ENCODE measurements at regions not wholly inside any gene's neighbourhood (a gene's known extent, or its start where the extent isn't known, plus 50 kb on each side); places are given as distances from the start of the nearest gene placed in this dataset.
A peak's percentile ranks its signal among the peaks of the same experiment; 100 is the strongest.

DNA sequence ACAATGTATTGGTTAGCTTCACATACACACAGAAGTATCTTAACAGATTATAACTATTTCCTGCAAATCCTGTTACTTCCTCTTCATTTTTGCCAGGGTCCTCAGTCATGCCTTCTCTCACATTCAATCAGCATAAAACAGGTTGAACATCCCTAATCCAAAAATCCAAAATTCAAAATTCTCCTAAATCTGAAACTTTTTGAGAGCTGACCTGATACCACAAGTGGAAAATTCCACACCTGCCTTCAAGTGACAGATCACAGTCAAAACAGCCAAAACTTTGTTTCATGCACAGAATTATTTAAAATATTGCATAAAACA lies 62.9 kb upstream of the FBXO28 start:
- Histone ChIP-seq H3K36me3 (ENCODE audit: insufficient read depth) (no peaks in the 10 kb centered on the region), H3K4me3 (IDR thresholded peaks at IDR 0.05; ENCODE audit: insufficient read depth, low read depth, low read length) (no peak overlapping the region), H2AFZ (ENCODE audit: low read depth) (peak overlapping the region; percentile 32; the same call in 1 of the 2 replicates), H3K27ac (no peak overlapping the region), H3K4me2 (no peak overlapping the region; the same call in 1 of the 2 replicates), H4K20me1 (ENCODE audit: insufficient read depth) (no peaks in the 10 kb centered on the region), H3K4me1 (ENCODE audit: low read depth, poor library complexity, severe bottlenecking) (peaks cover 5% of the 10 kb centered on the region), H3K9ac (no peak overlapping the region), H3K79me2 (ENCODE audit: insufficient read depth, low read depth) (no peaks in the 10 kb centered on the region), H3K27me3 (ENCODE audit: insufficient read depth, low read depth) (no peaks in the 10 kb centered on the region)
- TF ChIP-seq CTCF (conservative IDR thresholded peaks at IDR 0.05; ENCODE audit: low read depth, low read length), result peak; percentile 41

DNA sequence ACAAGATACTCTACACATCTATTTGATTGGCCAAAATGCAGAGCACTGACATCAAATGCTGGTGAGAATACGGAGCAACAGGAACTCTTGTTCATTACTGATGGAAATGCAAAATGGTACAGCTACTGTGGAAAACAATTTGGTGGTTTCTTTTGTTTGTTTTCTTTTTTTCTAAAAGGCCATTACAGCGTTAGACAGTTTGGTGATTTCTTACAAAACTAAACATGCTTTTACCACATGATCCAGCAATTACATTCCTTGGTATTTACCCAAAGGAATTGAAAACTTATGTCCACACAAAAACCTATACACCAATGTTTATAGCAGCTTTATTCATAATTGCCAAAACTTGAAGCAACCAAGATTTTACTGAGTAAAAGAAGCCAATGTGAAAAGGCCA lies 66.4 kb upstream of the FBXO28 start:
- H3K79me2 ChIP-seq (ENCODE audit: insufficient read depth, low read depth), result no peaks in the 10 kb centered on the region

DNA sequence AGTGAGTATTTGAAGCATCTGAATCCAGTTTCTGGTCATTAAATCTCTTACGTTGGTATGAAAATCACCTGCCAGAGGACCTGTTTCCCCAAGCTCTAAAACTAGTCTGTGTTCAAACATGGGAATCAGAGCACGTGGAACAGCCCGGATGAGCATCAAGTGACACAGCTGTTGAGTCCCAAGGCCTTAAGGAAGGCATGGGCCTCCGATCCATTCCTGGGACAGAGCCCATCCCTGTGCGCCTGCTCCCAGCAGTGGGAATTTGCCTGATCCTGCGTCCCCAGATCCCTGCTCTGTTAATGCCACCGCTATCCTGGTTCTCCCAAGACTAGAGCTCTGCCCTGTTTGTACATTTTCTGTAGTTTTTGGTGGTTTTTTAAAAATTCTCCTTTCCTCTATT lies 68.4 kb upstream of the FBXO28 start:
- no peaks in the 10 kb centered on the region for H3K36me3 ChIP-seq (ENCODE audit: insufficient read depth)
- no peaks in the 10 kb centered on the region for H3K79me2 ChIP-seq (ENCODE audit: insufficient read depth, low read depth)
- H3K27me3 ChIP-seq (ENCODE audit: insufficient read depth, low read depth), result no peaks in the 10 kb centered on the region
- no peak overlapping the region for H3K4me3 ChIP-seq (IDR thresholded peaks at IDR 0.05; ENCODE audit: insufficient read depth, low read depth, low read length)
- TF ChIP-seq CTCF (conservative IDR thresholded peaks at IDR 0.05; ENCODE audit: low read depth, low read length), result no peak
- no peaks in the 10 kb centered on the region for H3K4me1 ChIP-seq (ENCODE audit: low read depth, poor library complexity, severe bottlenecking)
- H2AFZ ChIP-seq (ENCODE audit: low read depth), result no peak overlapping the region
- no peaks in the 10 kb centered on the region for H4K20me1 ChIP-seq (ENCODE audit: insufficient read depth)
- no peak overlapping the region for H3K4me2 ChIP-seq
- no peak overlapping the region for H3K27ac ChIP-seq
- H3K9ac ChIP-seq, result no peak overlapping the region

More for the DNA sequence above, 66.4 kb upstream of the FBXO28 start:
- Histone ChIP-seq H4K20me1 (ENCODE audit: insufficient read depth) (no peaks in the 10 kb centered on the region), H3K9ac (no peak overlapping the region), H3K27ac (no peak overlapping the region), H3K4me1 (ENCODE audit: low read depth, poor library complexity, severe bottlenecking) (peaks cover 5% of the 10 kb centered on the region), H2AFZ (ENCODE audit: low read depth) (no peak overlapping the region), H3K4me2 (no peak overlapping the region), H3K27me3 (ENCODE audit: insufficient read depth, low read depth) (no peaks in the 10 kb centered on the region), H3K36me3 (ENCODE audit: insufficient read depth) (no peaks in the 10 kb centered on the region), H3K4me3 (IDR thresholded peaks at IDR 0.05; ENCODE audit: insufficient read depth, low read depth, low read length) (no peak overlapping the region)
- no peak for TF ChIP-seq CTCF (conservative IDR thresholded peaks at IDR 0.05; ENCODE audit: low read depth, low read length)

GRCh38 chr1:224044420-224044819 lies 69.5 kb upstream of the FBXO28 start:
- no peak for TF ChIP-seq CTCF (conservative IDR thresholded peaks at IDR 0.05; ENCODE audit: low read depth, low read length)
- H3K27ac ChIP-seq, result no peak overlapping the region

More at GRCh38 chr1:224044420-224044819, 69.5 kb upstream of the FBXO28 start:
- H3K79me2 ChIP-seq (ENCODE audit: insufficient read depth, low read depth), result no peaks in the 10 kb centered on the region
- no peak overlapping the region for H3K9ac ChIP-seq
- no peaks in the 10 kb centered on the region for H3K27me3 ChIP-seq (ENCODE audit: insufficient read depth, low read depth)
- H4K20me1 ChIP-seq (ENCODE audit: insufficient read depth), result no peaks in the 10 kb centered on the region
- no peaks in the 10 kb centered on the region for H3K4me1 ChIP-seq (ENCODE audit: low read depth, poor library complexity, severe bottlenecking)
- H3K4me2 ChIP-seq, result no peak overlapping the region
- H3K4me3 ChIP-seq (IDR thresholded peaks at IDR 0.05; ENCODE audit: insufficient read depth, low read depth, low read length), result no peak overlapping the region
- H3K36me3 ChIP-seq (ENCODE audit: insufficient read depth), result no peaks in the 10 kb centered on the region
- no peak overlapping the region for H2AFZ ChIP-seq (ENCODE audit: low read depth)
